PFSK-1 (cell line): ENCODE measurements at regions not wholly inside any gene's neighbourhood (a gene's known extent, or its start where the extent isn't known, plus 50 kb on each side); places are given as distances from the start of the nearest gene placed in this dataset.

Source experiments
- POLR2AphosphoS5 ChIP-seq: IDR thresholded peaks from 2 replicates; pipeline ENCODE4 v1.6.1; 2012; ENCODE audit warnings: low read depth, mild to moderate bottlenecking, control low read depth, low read length, moderate library complexity
- TF ChIP-seq, protein P1 (sequence below), 2 experiments: IDR thresholded peaks; 2 replicates each; pipeline versions ENCODE4 v1.6.1 to v1.8.0; 2011 to 2012; ENCODE audit warnings: low read depth in 2 of 2, low read length in 2 of 2, control low read depth in 1 of 2, inconsistent platforms in 1 of 2, mild to moderate bottlenecking in 1 of 2, moderate library complexity in 1 of 2; ENCODE audit not compliant: insufficient read depth in 1 of 2

- TF ChIP-seq POLR2AphosphoS5: no peak
- TF ChIP-seq, protein P1, sequence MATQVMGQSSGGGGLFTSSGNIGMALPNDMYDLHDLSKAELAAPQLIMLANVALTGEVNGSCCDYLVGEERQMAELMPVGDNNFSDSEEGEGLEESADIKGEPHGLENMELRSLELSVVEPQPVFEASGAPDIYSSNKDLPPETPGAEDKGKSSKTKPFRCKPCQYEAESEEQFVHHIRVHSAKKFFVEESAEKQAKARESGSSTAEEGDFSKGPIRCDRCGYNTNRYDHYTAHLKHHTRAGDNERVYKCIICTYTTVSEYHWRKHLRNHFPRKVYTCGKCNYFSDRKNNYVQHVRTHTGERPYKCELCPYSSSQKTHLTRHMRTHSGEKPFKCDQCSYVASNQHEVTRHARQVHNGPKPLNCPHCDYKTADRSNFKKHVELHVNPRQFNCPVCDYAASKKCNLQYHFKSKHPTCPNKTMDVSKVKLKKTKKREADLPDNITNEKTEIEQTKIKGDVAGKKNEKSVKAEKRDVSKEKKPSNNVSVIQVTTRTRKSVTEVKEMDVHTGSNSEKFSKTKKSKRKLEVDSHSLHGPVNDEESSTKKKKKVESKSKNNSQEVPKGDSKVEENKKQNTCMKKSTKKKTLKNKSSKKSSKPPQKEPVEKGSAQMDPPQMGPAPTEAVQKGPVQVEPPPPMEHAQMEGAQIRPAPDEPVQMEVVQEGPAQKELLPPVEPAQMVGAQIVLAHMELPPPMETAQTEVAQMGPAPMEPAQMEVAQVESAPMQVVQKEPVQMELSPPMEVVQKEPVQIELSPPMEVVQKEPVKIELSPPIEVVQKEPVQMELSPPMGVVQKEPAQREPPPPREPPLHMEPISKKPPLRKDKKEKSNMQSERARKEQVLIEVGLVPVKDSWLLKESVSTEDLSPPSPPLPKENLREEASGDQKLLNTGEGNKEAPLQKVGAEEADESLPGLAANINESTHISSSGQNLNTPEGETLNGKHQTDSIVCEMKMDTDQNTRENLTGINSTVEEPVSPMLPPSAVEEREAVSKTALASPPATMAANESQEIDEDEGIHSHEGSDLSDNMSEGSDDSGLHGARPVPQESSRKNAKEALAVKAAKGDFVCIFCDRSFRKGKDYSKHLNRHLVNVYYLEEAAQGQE (IDR thresholded peaks at IDR 0.05; ENCODE audit: insufficient read depth in 1 of 2, low read depth in 2 of 2, low read length in 2 of 2): no peak
Observed at GRCh38 chr12:85466890-85467289, 186.9 kb downstream of the ALX1 start.
